ENCODE measurements at regions not wholly inside any gene's neighbourhood (a gene's known extent, or its start where the extent isn't known, plus 50 kb on each side); places are given as distances from the start of the nearest gene placed in this dataset.
A peak's percentile ranks its signal among the peaks of the same experiment; 100 is the strongest.

- H3K27me3 Mint-ChIP-seq: peaks cover 0 to 18% of the 10 kb centered on the region in 2 donors
- 92% methylated on average over 11 of the region's 11 CpGs for WGBS (ENCODE audit: insufficient coverage)
- H3K4me3 Mint-ChIP-seq: peak overlapping the region in 2 of 3 donors; percentile 42 to 79
- POLR2A ChIA-PET: no interaction called here
- peaks cover 22 to 32% (median 24%) of the 10 kb centered on the region in 3 donors for H3K4me1 Mint-ChIP-seq
- H3K27ac Mint-ChIP-seq: peak overlapping the region in 1 of 2 donors; percentile 24
- Histone ChIP-seq H3K27ac (ENCODE audit: low read length) (no peak overlapping the region), H3K9me3 (no peaks in the 10 kb centered on the region), H3K4me3 (ENCODE audit: control insufficient read depth in 1 of 2, extremely low read depth in 1 of 2, low read length in 1 of 2) (no peak overlapping the region), H3K36me3 (ENCODE audit: control insufficient read depth in 2 of 2, extremely low read depth in 1 of 2, insufficient read depth in 1 of 2, low read length in 1 of 2) (no peaks in the 10 kb centered on the region), H3K4me1 (ENCODE audit: control insufficient read depth in 1 of 2, extremely low read depth in 1 of 2, insufficient read depth in 2 of 2, low read length in 2 of 2) (peaks cover 8 to 18% of the 10 kb centered on the region in 2 experiments), H3K27me3 (replicated peaks in 1 of 2; ENCODE audit: control insufficient read depth in 2 of 2, extremely low read depth in 1 of 2, insufficient read depth in 2 of 2, low read length in 1 of 2) (peaks cover 0 to 16% of the 10 kb centered on the region in 2 experiments)
- CTCF ChIA-PET: no interaction called here
- no peaks in the 10 kb centered on the region for H3K36me3 Mint-ChIP-seq
- H3K9me3 Mint-ChIP-seq: no peaks in the 10 kb centered on the region
- DNase-seq (no peak), ATAC-seq (replicated peaks in 1 of 4) (no peak)
Measured at GRCh38 chr21:41111681-41112080, 56.3 kb upstream of the BACE2 start.

DNA sequence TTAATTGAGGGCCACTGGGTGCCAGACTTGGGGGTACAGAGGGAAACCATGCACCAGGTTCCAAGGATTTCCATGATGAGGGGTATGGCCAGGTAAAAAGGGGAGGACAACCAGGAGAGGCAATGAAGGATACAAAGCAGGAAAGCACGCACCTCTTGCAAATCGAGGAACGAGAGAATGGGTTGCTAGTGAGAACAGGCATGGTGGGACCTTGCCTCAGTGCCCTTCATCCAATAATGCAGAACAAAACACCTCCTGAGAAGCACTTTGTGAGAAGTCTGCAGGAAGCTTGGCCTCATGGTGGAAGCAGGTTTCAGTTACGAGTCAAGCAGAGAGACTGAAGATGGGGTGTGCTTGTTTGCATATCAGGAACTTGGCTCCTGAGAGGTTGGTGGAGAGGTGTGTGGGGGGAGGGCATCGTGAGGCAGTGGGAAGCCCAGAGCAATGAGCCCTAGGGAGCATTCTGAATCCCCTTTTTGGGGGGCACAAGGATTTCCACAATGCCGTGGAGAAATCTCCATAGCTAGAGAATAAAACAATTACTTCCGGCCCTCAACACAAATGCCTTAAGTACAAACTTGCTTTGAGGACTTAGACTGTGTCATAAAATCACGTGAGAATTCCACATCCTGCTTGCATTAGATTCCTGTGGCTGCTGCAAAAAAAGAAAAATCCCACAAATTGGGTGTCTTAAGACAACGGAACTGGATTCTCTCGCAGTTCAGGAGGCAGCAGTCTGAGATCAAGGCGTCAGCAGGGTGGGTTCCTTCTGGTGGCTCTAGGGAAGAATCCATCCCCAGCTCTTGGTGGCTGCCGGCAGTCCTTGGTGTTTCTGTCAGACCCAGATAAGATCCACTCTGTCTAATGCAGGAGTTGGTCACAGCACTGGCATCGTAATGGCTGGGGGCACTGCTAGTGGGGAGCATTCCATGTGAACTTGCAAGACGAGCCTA, 54.9 kb upstream of the BACE2 start:
- H3K27ac ChIP-seq (ENCODE audit: low read length): no peak overlapping the region
- peak overlapping the region; percentile 18 to 65 for H3K4me3 ChIP-seq (ENCODE audit: control insufficient read depth in 1 of 2, extremely low read depth in 1 of 2, low read length in 1 of 2)
- peaks cover 8 to 18% of the 10 kb centered on the region in 2 experiments for H3K4me1 ChIP-seq (ENCODE audit: control insufficient read depth in 1 of 2, extremely low read depth in 1 of 2, insufficient read depth in 2 of 2, low read length in 2 of 2)
- H3K27ac Mint-ChIP-seq: peak overlapping the region; percentile 61 to 86
- no peaks in the 10 kb centered on the region for H3K36me3 ChIP-seq (ENCODE audit: control insufficient read depth in 2 of 2, extremely low read depth in 1 of 2, insufficient read depth in 1 of 2, low read length in 1 of 2)
- WGBS (ENCODE audit: insufficient coverage): 23% methylated on average over 10 of the region's 14 CpGs
- peaks cover 0 to 7% of the 10 kb centered on the region in 2 donors for H3K27me3 Mint-ChIP-seq
- no peaks in the 10 kb centered on the region for H3K9me3 Mint-ChIP-seq
- no peaks in the 10 kb centered on the region for H3K36me3 Mint-ChIP-seq
- CTCF ChIA-PET: no interaction called here
- peaks cover 22 to 32% (median 24%) of the 10 kb centered on the region in 3 donors for H3K4me1 Mint-ChIP-seq
- peaks cover 0 to 8% of the 10 kb centered on the region in 2 experiments for H3K27me3 ChIP-seq (replicated peaks in 1 of 2; ENCODE audit: control insufficient read depth in 2 of 2, extremely low read depth in 1 of 2, insufficient read depth in 2 of 2, low read length in 1 of 2)
- POLR2A ChIA-PET: no interaction called here
- peak overlapping the region; percentile 71 to 79 (median 74) for H3K4me3 Mint-ChIP-seq
- peak; percentile 57 to 79 (median 59) for ATAC-seq (replicated peaks in 1 of 4)
- DNase-seq: peak in 2 of 35 experiments; percentile 13 to 31
- H3K9me3 ChIP-seq: no peaks in the 10 kb centered on the region

DNA sequence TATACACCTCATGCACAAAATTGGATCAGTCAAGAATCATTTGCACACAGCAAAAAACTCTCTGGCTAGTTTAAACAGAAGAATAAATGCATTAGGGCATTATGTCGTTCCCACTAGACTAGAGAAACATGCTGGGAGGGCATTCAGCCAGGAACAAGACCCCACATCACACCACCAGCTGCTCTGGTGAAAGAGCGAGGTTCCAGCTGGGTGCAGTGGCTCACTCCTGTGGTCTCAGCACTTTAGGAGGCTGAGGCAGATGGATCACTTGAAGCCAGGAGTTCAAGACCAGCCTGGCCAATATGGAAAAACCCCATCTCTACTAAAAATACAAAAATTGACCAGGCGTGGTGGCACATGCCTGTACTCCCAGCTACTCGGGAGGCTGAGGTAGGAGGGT, 52.1 kb upstream of the BACE2 start:
- CTCF ChIA-PET: no interaction called here
- Mint-ChIP-seq H3K4me3 (no peak overlapping the region), H3K36me3 (no peaks in the 10 kb centered on the region), H3K27me3 (peaks cover 9 to 13% of the 10 kb centered on the region in 2 donors), H3K9me3 (no peaks in the 10 kb centered on the region), H3K27ac (no peak overlapping the region), H3K4me1 (peaks cover 22 to 28% (median 24%) of the 10 kb centered on the region in 3 donors)
- 100% methylated on average over 1 of the region's 4 CpGs for WGBS (ENCODE audit: insufficient coverage)
- no peak for DNase-seq
- Histone ChIP-seq H3K4me3 (ENCODE audit: control insufficient read depth in 1 of 2, extremely low read depth in 1 of 2, low read length in 1 of 2) (no peak overlapping the region), H3K4me1 (ENCODE audit: control insufficient read depth in 1 of 2, extremely low read depth in 1 of 2, insufficient read depth in 2 of 2, low read length in 2 of 2) (peaks cover 6 to 18% of the 10 kb centered on the region in 2 experiments), H3K27me3 (replicated peaks in 1 of 2; ENCODE audit: control insufficient read depth in 2 of 2, extremely low read depth in 1 of 2, insufficient read depth in 2 of 2, low read length in 1 of 2) (peaks cover 0 to 2% of the 10 kb centered on the region in 2 experiments), H3K9me3 (no peaks in the 10 kb centered on the region), H3K27ac (ENCODE audit: low read length) (no peak overlapping the region), H3K36me3 (ENCODE audit: control insufficient read depth in 2 of 2, extremely low read depth in 1 of 2, insufficient read depth in 1 of 2, low read length in 1 of 2) (no peaks in the 10 kb centered on the region)
- no peak for ATAC-seq (replicated peaks in 1 of 4)
- POLR2A ChIA-PET: no interaction called here
